ENCODE measurements at regions not wholly inside any gene's neighbourhood (a gene's known extent, or its start where the extent isn't known, plus 50 kb on each side); places are given as distances from the start of the nearest gene placed in this dataset.

DNA sequence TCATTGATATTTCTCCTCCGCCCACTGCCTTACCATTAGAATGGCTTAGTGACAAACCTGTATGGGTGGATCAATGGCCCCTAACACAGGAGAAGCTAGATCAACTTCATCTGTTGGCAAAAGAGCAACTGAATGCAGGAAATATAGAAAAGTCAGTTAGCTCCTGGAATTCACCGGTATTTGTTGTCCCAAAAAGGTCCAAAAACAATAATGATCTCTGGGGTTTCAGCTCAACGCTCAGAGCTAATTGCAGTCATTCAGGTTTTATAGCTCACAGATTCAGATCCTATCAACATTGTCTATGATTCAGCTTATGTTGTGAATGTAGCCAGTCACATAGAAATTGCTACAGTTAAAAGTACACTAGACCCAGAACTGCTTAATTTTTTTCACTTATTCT, 124.0 kb upstream of the ZCCHC13 start:
- H3K79me2 ChIP-seq (ENCODE audit: insufficient read depth, low read length) = no peaks in the 10 kb centered on the region
- H3K27me3 Mint-ChIP-seq (ENCODE audit: low read depth) = no peaks in the 10 kb centered on the region

More for the DNA sequence above, 124.0 kb upstream of the ZCCHC13 start:
- Histone ChIP-seq H2AK5ac (ENCODE audit: insufficient read length, low read length) (no peak overlapping the region), H2BK15ac (ENCODE audit: low read depth, low read length) (no peak overlapping the region), H3K14ac (ENCODE audit: insufficient read depth, low read length) (no peak overlapping the region), H3K23me2 (ENCODE audit: insufficient read length, low read depth, low read length, poor library complexity, severe bottlenecking) (no peaks in the 10 kb centered on the region), H3K9ac (ENCODE audit: extremely low read depth, insufficient read length, low read length) (no peak overlapping the region), H3K27me3 (ENCODE audit: insufficient read depth, low read length) (no peaks in the 10 kb centered on the region), H3K4me2 (ENCODE audit: insufficient read depth, insufficient read length, low read length) (no peak overlapping the region), H3K4me1 (ENCODE audit: insufficient read depth, low read length) (no peaks in the 10 kb centered on the region; the same call in 1 of the 2 replicates), H2BK12ac (ENCODE audit: insufficient read length, low read depth, low read length) (no peak overlapping the region), H4K5ac (ENCODE audit: insufficient read length, low read depth, low read length) (no peak overlapping the region), H2BK20ac (ENCODE audit: low read depth, low read length, poor library complexity, severe bottlenecking) (no peak overlapping the region), H3K56ac (ENCODE audit: insufficient read length, low read depth, low read length) (no peak overlapping the region), H2BK5ac (ENCODE audit: insufficient read length, low read length) (no peak overlapping the region), H3K27ac (ENCODE audit: insufficient read length, low read depth, low read length) (no peak overlapping the region), H4K20me1 (ENCODE audit: control insufficient read depth, insufficient read depth, insufficient read length) (no peaks in the 10 kb centered on the region), H4K8ac (replicated peaks; ENCODE audit: insufficient read length, low read depth, low read length) (no peak overlapping the region), H3K9me3 (ENCODE audit: control insufficient read depth, low read depth, low read length) (no peaks in the 10 kb centered on the region), H3K79me1 (ENCODE audit: insufficient read depth, low read depth, low read length, poor library complexity, severe bottlenecking) (no peaks in the 10 kb centered on the region), H3K23ac (ENCODE audit: insufficient read length, low read depth, low read length) (no peak overlapping the region), H3K4ac (ENCODE audit: low read depth, low read length) (no peak overlapping the region), H4K91ac (ENCODE audit: insufficient read length, low read depth, low read length) (no peak overlapping the region), H2AFZ (ENCODE audit: low read length) (no peak overlapping the region), H3K18ac (ENCODE audit: insufficient read length, low read depth, low read length) (no peak overlapping the region), H2BK120ac (ENCODE audit: low read depth, low read length, poor library complexity, severe bottlenecking) (no peak overlapping the region), H3T11ph (ENCODE audit: low read length) (no peak overlapping the region)
- Mint-ChIP-seq H3K4me3 (no peak overlapping the region), H3K36me3 (ENCODE audit: insufficient read depth in 1 of 3, low read depth in 3 of 3) (peaks cover 3 to 14% (median 12%) of the 10 kb centered on the region in 3 experiments; a peak in 4 of 7 replicates), H3K9me3 (peaks cover 4 to 8% of the 10 kb centered on the region in 2 experiments; a peak in 3 of 5 replicates), H3K4me1 (peaks cover 21 to 25% of the 10 kb centered on the region in 2 experiments), H3K27ac (no peak overlapping the region)
- no peak for DNase-seq
- no CpG with 5 or more reads among the region's 3 CpGs for WGBS (ENCODE audit: extremely low coverage, insufficient read length, low lambda C conversion rate)
- TF ChIP-seq, protein P1, sequence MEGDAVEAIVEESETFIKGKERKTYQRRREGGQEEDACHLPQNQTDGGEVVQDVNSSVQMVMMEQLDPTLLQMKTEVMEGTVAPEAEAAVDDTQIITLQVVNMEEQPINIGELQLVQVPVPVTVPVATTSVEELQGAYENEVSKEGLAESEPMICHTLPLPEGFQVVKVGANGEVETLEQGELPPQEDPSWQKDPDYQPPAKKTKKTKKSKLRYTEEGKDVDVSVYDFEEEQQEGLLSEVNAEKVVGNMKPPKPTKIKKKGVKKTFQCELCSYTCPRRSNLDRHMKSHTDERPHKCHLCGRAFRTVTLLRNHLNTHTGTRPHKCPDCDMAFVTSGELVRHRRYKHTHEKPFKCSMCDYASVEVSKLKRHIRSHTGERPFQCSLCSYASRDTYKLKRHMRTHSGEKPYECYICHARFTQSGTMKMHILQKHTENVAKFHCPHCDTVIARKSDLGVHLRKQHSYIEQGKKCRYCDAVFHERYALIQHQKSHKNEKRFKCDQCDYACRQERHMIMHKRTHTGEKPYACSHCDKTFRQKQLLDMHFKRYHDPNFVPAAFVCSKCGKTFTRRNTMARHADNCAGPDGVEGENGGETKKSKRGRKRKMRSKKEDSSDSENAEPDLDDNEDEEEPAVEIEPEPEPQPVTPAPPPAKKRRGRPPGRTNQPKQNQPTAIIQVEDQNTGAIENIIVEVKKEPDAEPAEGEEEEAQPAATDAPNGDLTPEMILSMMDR (conservative IDR thresholded peaks at IDR 0.05) = no peak

Measured in H9 (cell line).